Esophagus muscularis mucosa (tissue), 3 donors: ENCODE measurements at regions not wholly inside any gene's neighbourhood (a gene's known extent, or its start where the extent isn't known, plus 50 kb on each side); places are given as distances from the start of the nearest gene placed in this dataset.

Experiments
- EP300 ChIP-seq: sonication (generic); formaldehyde crosslinking; IDR thresholded peaks from one replicate; pipeline ENCODE4 v1.6.1; 2017; ENCODE audit warnings: antibody characterized with exemption
- POLR2A ChIP-seq: fragments of 450-650 bp; IDR thresholded peaks from one replicate; pipeline ENCODE4 v1.6.1; 2017; ENCODE audit warnings: antibody characterized with exemption, moderate library complexity, mild to moderate bottlenecking, low read depth
- POLR2AphosphoS5 ChIP-seq, 2 donors: sonication (generic); formaldehyde crosslinking; IDR thresholded peaks; one replicate each; pipeline ENCODE4 v1.6.1; 2017; ENCODE audit warnings: antibody characterized with exemption in 2 of 2

DNA sequence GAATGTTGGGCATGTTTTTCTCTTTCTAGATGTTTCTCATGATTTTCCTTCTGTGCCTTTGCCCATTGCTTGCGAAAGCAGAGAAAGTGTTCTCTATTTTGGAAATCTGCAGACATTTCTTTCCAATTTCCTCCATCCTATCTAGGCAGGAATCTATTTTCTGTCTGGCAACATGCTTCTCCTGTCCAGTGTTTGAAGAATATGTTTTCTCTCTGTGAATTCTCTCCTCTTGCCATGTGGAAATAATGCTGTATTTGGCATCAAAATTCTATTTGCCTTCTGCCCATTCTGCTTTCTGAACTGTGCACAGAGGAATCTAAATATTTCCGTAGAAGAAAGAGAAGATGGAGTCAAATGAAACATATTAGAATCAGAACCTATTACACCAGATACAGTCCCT is 833.3 kb downstream of the CDH9 start:
- TF ChIP-seq EP300, result no peak
- TF ChIP-seq POLR2A, result no peak
- TF ChIP-seq POLR2AphosphoS5 (IDR thresholded peaks at IDR 0.05), result no peak
